Esophagus squamous epithelium (tissue), 5 donors: ENCODE measurements at regions not wholly inside any gene's neighbourhood (a gene's known extent, or its start where the extent isn't known, plus 50 kb on each side); places are given as distances from the start of the nearest gene placed in this dataset.

Experiments
- DNase-seq: peaks from one replicate; lab custom pipeline; 2025; lab: John Stamatoyannopoulos, UW
- H3K27ac ChIP-seq, 4 donors: fragments of 200-600 bp; sonication (generic); one replicate each; pipeline ENCODE4 v1.5.1; 2016 to 2019; ENCODE audit warnings: mild to moderate bottlenecking in 1 of 4
- H3K27me3 ChIP-seq, 4 donors: fragments of 200-600 bp; sonication (generic); 1 replicate in 3 of 4; 2 replicates in 1 of 4; pipeline versions ENCODE4 v1.5.1 to v1.6.0; 2017 to 2021; ENCODE audit warnings: antibody characterized with exemption in 1 of 4
- H3K36me3 ChIP-seq, 3 donors: fragments of 200-600 bp; sonication (generic); one replicate each; pipeline ENCODE4 v1.5.1; 2016 to 2019
- H3K4me1 ChIP-seq, 3 donors: fragments of 200-600 bp; sonication (generic); one replicate each; pipeline ENCODE4 v1.5.1; 2017 to 2019
- H3K4me3 ChIP-seq, 4 donors: fragments of 200-600 bp; sonication (generic); 1 replicate in 3 of 4; 2 replicates in 1 of 4; pipeline ENCODE4 v1.5.1; 2016 to 2019; ENCODE audit warnings: mild to moderate bottlenecking in 2 of 4, moderate library complexity in 1 of 4
- H3K9me3 ChIP-seq, 3 donors: fragments of 200-600 bp; sonication (generic); one replicate each; pipeline ENCODE4 v1.5.1; 2016 to 2019
- POLR2A ChIP-seq, 4 donors: fragments of 450-650 bp; IDR thresholded peaks; one replicate each; pipeline ENCODE4 v1.6.1; 2017; ENCODE audit warnings: antibody characterized with exemption in 4 of 4, mild to moderate bottlenecking in 4 of 4, moderate library complexity in 3 of 4
- WGBS, 2 donors: methylation state at CpG; one replicate each; pipeline ENCODE4 v1.1.5; 2018; 5-methylcytosine and 5-hydroxymethylcytosine counted together
- intact Hi-C: fragments of 100-400 bp; cut with DNase I; formaldehyde crosslinking; loops from one replicate; pipeline ENCODE4 v1.15.0; 2022
- TF ChIP-seq, protein P1 (sequence below), 6 experiments: fragments of 450-650 bp in 4 of 6; fragments of 200-600 bp in 2 of 6; sonication (generic) in 2 of 6; IDR thresholded peaks; one replicate each; pipeline ENCODE4 v1.5.1; 2016 to 2019; ENCODE audit warnings: antibody characterized with exemption in 6 of 6, mild to moderate bottlenecking in 4 of 6, moderate library complexity in 4 of 6
- donor health status: DM: yes; HTN: yes; CAD: no.

DNA sequence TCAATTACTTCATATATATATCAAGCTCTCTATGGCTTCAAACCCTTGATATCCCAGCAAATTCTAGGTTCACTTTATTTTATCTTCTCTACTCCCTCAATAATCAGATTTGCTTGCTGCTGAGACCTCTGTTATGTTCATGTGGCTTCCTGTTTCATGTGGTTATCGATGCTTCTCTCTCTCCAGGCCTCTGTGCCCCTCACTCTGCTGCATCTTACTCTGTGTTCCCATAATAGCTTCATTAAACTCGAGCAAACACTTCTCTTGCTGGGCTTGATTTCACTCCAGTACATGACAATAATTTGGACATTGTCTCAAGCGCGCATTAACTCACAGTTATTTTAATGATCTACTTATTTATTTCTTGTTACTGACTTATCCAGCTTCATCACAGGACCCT, 798.8 kb downstream of the CDH9 start:
- WGBS, 2 donors: 53 to 66% methylated on average over 4 of the region's 4 CpGs
- intact Hi-C loops: no loop called here
- no peak for DNase-seq
- no peaks in the 10 kb centered on the region for H3K36me3 ChIP-seq
- no peaks in the 10 kb centered on the region for H3K4me1 ChIP-seq
- TF ChIP-seq, protein P1, sequence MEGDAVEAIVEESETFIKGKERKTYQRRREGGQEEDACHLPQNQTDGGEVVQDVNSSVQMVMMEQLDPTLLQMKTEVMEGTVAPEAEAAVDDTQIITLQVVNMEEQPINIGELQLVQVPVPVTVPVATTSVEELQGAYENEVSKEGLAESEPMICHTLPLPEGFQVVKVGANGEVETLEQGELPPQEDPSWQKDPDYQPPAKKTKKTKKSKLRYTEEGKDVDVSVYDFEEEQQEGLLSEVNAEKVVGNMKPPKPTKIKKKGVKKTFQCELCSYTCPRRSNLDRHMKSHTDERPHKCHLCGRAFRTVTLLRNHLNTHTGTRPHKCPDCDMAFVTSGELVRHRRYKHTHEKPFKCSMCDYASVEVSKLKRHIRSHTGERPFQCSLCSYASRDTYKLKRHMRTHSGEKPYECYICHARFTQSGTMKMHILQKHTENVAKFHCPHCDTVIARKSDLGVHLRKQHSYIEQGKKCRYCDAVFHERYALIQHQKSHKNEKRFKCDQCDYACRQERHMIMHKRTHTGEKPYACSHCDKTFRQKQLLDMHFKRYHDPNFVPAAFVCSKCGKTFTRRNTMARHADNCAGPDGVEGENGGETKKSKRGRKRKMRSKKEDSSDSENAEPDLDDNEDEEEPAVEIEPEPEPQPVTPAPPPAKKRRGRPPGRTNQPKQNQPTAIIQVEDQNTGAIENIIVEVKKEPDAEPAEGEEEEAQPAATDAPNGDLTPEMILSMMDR (IDR thresholded peaks at IDR 0.05): no peak
- no peak for TF ChIP-seq POLR2A (IDR thresholded peaks at IDR 0.05)
- no peaks in the 10 kb centered on the region for H3K27me3 ChIP-seq
- H3K27ac ChIP-seq: no peak overlapping the region
- H3K4me3 ChIP-seq: no peak overlapping the region
- no peaks in the 10 kb centered on the region for H3K9me3 ChIP-seq

DNA sequence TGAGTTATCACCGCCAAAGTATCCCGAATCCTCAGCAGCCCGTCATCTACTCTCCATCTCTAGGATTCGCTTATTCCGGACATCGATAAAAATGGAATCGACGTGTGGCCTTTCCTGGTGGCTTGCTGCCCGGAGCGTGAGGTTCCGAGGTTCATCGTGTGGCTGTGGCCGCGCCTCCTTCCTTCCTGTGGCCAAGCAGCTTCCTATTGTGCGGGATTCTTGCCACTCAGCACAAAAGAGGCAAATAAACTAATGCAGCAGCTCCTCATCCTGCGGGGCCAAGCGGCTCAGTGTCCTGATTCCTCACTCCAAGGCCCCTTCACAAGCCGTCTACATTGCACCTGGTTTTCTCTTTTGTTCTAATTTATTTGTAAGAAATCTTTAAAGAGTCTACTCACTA, 800.9 kb downstream of the CDH9 start:
- Histone ChIP-seq H3K9me3 (peaks cover 0 to 5% (median 0%) of the 10 kb centered on the region in 3 donors), H3K27ac (no peak overlapping the region), H3K4me1 (no peaks in the 10 kb centered on the region), H3K27me3 (no peaks in the 10 kb centered on the region), H3K36me3 (no peaks in the 10 kb centered on the region), H3K4me3 (no peak overlapping the region)
- intact Hi-C loops: no loop called here
- WGBS, 2 donors: 90 to 94% methylated on average over 18 of the region's 18 CpGs
- no peak for TF ChIP-seq POLR2A (IDR thresholded peaks at IDR 0.05)
- TF ChIP-seq, protein P1 (IDR thresholded peaks at IDR 0.05): no peak
- no peak for DNase-seq

DNA sequence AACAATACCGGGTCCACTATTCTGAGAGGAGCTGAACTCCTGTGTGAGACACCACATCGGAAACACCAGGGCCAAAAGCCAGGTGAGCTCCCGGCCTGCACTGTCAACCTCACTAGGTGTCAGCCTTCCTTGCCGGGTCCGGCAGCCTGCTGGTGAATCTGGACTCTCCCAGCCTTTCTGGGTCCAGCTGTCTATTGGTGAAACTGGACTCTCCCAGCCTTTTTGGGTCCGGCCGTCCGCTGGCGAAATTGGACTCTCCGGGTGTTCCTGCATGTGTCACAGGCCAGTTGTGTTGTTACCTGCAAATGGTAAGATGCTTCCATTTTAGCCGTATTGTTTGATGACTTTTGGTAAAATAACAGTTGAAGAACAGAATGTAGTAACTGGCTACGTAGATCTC, 801.5 kb downstream of the CDH9 start:
- Histone ChIP-seq H3K4me1 (no peaks in the 10 kb centered on the region), H3K4me3 (no peak overlapping the region), H3K9me3 (peaks cover 0 to 6% (median 0%) of the 10 kb centered on the region in 3 donors), H3K27ac (no peak overlapping the region), H3K36me3 (no peaks in the 10 kb centered on the region), H3K27me3 (no peaks in the 10 kb centered on the region)
- DNase-seq: no peak
- TF ChIP-seq POLR2A (IDR thresholded peaks at IDR 0.05): no peak
- TF ChIP-seq, protein P1 (IDR thresholded peaks at IDR 0.05): no peak
- intact Hi-C loops: no loop called here
- 94 to 97% methylated on average over 9 to 12 of the region's 12 CpGs for WGBS, 2 donors

DNA sequence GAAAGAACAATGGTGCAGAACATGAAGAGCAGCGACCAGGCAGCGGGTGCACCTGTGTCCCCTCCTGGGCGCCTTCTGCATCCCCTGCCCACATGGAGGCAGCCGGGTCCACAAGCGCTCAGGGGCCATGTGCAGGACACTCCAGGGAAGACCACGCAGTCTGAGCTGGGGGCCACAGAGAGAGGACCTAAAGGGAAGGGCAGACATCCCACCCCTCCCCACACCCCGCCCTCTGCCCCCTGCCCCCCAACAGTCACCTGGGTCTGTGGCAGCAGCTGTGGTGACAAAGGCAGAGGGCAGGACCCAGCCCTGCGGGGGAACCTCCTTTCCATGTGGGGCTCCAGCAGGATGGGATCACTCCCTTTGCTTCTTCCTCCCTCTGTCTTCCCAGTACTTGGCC, 805.7 kb downstream of the CDH9 start:
- Histone ChIP-seq H3K36me3 (no peaks in the 10 kb centered on the region), H3K27me3 (no peaks in the 10 kb centered on the region), H3K27ac (no peak overlapping the region), H3K4me3 (no peak overlapping the region), H3K4me1 (no peaks in the 10 kb centered on the region), H3K9me3 (peaks cover 0 to 12% (median 0%) of the 10 kb centered on the region in 3 donors)
- 77% methylated on average over 6 of the region's 8 CpGs; no CpG with 5 or more reads in 1 of the 2 donors for WGBS, 2 donors
- no peak for DNase-seq
- intact Hi-C loops: no loop called here
- TF ChIP-seq POLR2A (IDR thresholded peaks at IDR 0.05): no peak
- TF ChIP-seq, protein P1 (IDR thresholded peaks at IDR 0.05): no peak

DNA sequence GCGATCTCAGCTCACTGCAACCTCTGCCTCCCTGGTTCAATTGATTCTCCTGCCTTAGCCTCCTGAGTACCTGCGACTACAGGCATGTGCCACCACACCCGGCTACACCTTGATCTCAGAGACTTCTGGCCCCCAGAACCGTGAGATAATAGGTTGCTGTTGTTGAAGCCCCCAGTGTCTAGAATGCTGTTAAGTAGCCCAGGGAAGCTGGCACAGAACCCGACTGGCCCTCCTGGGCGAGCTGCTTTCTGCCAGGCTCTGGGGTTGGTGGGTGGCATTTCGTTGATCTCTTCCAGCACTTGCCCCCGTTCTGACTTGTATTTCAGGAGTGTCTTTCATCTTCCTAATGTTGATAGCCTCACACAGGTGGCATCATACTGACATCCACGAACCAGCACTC, 807.1 kb downstream of the CDH9 start:
- intact Hi-C loops: no loop called here
- no peaks in the 10 kb centered on the region for H3K27me3 ChIP-seq
- no peak for DNase-seq
- H3K36me3 ChIP-seq: no peaks in the 10 kb centered on the region
- no peaks in the 10 kb centered on the region for H3K4me1 ChIP-seq
- no peak overlapping the region for H3K4me3 ChIP-seq
- H3K27ac ChIP-seq: no peak overlapping the region
- TF ChIP-seq POLR2A (IDR thresholded peaks at IDR 0.05): no peak
- TF ChIP-seq, protein P1 (IDR thresholded peaks at IDR 0.05): no peak
- peaks cover 0 to 12% (median 0%) of the 10 kb centered on the region in 3 donors for H3K9me3 ChIP-seq
- WGBS, 2 donors: 63 to 76% methylated on average over 8 to 9 of the region's 9 CpGs
